Thymus (tissue), 11 donors: ENCODE measurements at regions not wholly inside any gene's neighbourhood (a gene's known extent, or its start where the extent isn't known, plus 50 kb on each side); places are given as distances from the start of the nearest gene placed in this dataset.

ENCODE experiments used
- DNase-seq, 9 donors: peaks; one replicate each; pipeline ENCODE4 v3.0.0-alpha.2; 2013; ENCODE audit warnings: low spot score in 9 of 9, low read depth in 6 of 9, missing footprints in 1 of 9
- H3K27ac ChIP-seq, 2 donors: one replicate each; pipeline ENCODE4 v1.5.1; 2013; ENCODE audit warnings: control low read depth in 1 of 2, low read depth in 1 of 2, low read length in 1 of 2, mild to moderate bottlenecking in 1 of 2, moderate library complexity in 1 of 2
- H3K27me3 ChIP-seq, 2 donors: one replicate each; pipeline ENCODE4 v1.5.1; 2013; ENCODE audit warnings: low read length in 1 of 2; ENCODE audit not compliant: control insufficient read depth in 2 of 2, insufficient read depth in 1 of 2
- H3K36me3 ChIP-seq, 2 donors: one replicate each; pipeline ENCODE4 v1.5.1; 2013; ENCODE audit warnings: low read length in 1 of 2, mild to moderate bottlenecking in 1 of 2, moderate library complexity in 1 of 2; ENCODE audit not compliant: control insufficient read depth in 2 of 2, insufficient read depth in 2 of 2
- H3K4me1 ChIP-seq, 2 donors: one replicate each; pipeline ENCODE4 v1.5.1; 2013; ENCODE audit warnings: low read length in 2 of 2; ENCODE audit not compliant: control insufficient read depth in 2 of 2, insufficient read depth in 2 of 2
- H3K4me3 ChIP-seq, 2 donors: one replicate each; pipeline ENCODE4 v1.5.1; 2013; ENCODE audit warnings: low read length in 2 of 2, control low read depth in 1 of 2, mild to moderate bottlenecking in 1 of 2
- H3K9me3 ChIP-seq, 2 donors: one replicate each; pipeline ENCODE4 v1.5.1; 2013; ENCODE audit warnings: low read length in 1 of 2, mild to moderate bottlenecking in 1 of 2; ENCODE audit not compliant: control insufficient read depth in 2 of 2, insufficient read depth in 1 of 2
- WGBS: extraction: QIAGEN DNeasy Blood & Tissue Kit; methylation state at CpG from one replicate; pipeline ENCODE4 v1.1.7; 2013; 5-methylcytosine and 5-hydroxymethylcytosine counted together
- donor health status: healthy.

GRCh38 chr15:93235926-93236780 is 147.1 kb upstream of the RGMA start:
- H3K27ac ChIP-seq: peak overlapping the region in 1 of 2 donors; percentile 69
- peaks cover 18 to 32% of the 10 kb centered on the region in 2 donors for H3K4me1 ChIP-seq
- peak in 6 of 9 donors; percentile 45 to 85 (median 60) for DNase-seq

DNA sequence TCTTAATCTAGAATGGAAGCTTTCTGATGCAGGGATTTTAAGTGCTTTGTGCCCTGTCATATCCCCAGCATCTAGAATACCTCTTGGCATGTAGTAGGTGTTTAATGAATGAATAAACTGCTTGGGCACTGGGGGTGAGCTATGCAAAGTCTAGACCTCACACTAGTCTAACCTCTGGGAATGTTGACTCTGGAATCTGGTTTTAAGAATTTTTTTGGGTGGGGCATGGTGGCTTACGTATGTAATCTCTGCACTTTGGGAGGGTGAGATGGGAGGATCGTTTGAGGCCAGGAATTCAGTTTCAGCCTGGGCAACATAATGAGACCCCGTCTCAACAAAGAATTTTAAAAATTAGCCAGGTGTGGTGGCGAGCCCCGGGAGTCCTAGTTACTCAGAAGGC is 146.3 kb upstream of the RGMA start:
- no peaks in the 10 kb centered on the region for H3K36me3 ChIP-seq

More at GRCh38 chr15:93235926-93236780, 147.1 kb upstream of the RGMA start:
- Histone ChIP-seq H3K4me3 (peak overlapping the region; percentile 3 to 22), H3K36me3 (no peaks in the 10 kb centered on the region), H3K9me3 (no peaks in the 10 kb centered on the region), H3K27me3 (no peaks in the 10 kb centered on the region)
- WGBS: 45% methylated on average over 17 of the region's 17 CpGs

GRCh38 chr15:93233710-93234109 is 144.7 kb upstream of the RGMA start:
- Histone ChIP-seq H3K4me3 (no peak overlapping the region), H3K36me3 (no peaks in the 10 kb centered on the region), H3K27me3 (no peaks in the 10 kb centered on the region), H3K27ac (no peak overlapping the region), H3K9me3 (no peaks in the 10 kb centered on the region), H3K4me1 (peaks cover 22 to 37% of the 10 kb centered on the region in 2 donors)
- no peak for DNase-seq
- 97% methylated on average over 4 of the region's 4 CpGs for WGBS

More for the DNA sequence above, 146.3 kb upstream of the RGMA start:
- DNase-seq: no peak
- Histone ChIP-seq H3K4me1 (peaks cover 22 to 37% of the 10 kb centered on the region in 2 donors), H3K4me3 (no peak overlapping the region), H3K27me3 (no peaks in the 10 kb centered on the region), H3K9me3 (no peaks in the 10 kb centered on the region), H3K27ac (no peak overlapping the region)
- 90% methylated on average over 5 of the region's 5 CpGs for WGBS

DNA sequence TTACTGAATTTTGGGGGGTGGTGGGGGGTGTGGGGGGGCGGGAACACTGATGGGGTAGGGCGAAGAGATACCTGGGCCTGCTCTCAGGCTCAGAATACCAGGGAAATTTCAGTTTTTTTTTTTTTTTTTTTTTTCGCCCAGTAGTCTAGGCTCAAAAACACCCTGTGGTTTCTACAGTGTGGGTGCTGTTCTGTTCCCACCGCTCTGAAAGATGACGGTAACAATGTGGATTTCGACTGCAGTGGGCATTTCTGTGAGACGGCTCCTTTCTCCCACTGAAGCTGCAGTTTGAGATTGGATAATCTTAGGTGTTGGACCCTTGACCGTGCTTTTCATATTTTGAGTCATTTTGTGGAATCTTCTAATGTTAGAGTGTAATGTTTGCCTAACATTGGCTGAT is 143.8 kb upstream of the RGMA start:
- H3K4me1 ChIP-seq: peaks cover 22 to 37% of the 10 kb centered on the region in 2 donors
- no peaks in the 10 kb centered on the region for H3K36me3 ChIP-seq
- DNase-seq: peak in 1 of 9 donors; percentile 61
- H3K4me3 ChIP-seq: no peak overlapping the region
- H3K9me3 ChIP-seq: no peaks in the 10 kb centered on the region
- WGBS: 39% methylated on average over 8 of the region's 8 CpGs
- peak overlapping the region in 1 of 2 donors; percentile 52 for H3K27ac ChIP-seq
- no peaks in the 10 kb centered on the region for H3K27me3 ChIP-seq

DNA sequence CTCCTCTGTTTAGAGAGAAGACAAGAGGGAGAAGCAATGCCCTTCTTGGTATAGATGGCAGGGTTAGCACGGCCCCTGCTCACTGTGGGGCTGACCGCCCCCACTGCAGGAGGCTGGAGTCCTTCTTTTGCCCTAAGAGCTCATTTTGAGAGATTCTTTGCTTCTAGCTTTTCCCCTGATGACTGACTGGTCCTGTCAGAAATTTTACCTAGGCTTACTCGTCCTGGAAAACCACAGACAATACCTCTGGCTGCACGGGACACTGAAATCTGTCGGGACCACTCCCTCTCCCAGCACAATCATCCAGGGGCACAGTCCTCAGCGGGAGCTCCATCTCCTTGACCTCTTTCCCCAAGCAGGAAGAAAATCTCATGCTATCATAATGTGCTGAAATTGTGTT is 143.0 kb upstream of the RGMA start:
- Histone ChIP-seq H3K27ac (peak overlapping the region in 1 of 2 donors; percentile 59), H3K9me3 (no peaks in the 10 kb centered on the region), H3K27me3 (no peaks in the 10 kb centered on the region), H3K4me1 (peaks cover 22 to 37% of the 10 kb centered on the region in 2 donors), H3K4me3 (peak overlapping the region in 1 of 2 donors; percentile 14), H3K36me3 (no peaks in the 10 kb centered on the region)
- WGBS: 66% methylated on average over 6 of the region's 6 CpGs
- DNase-seq: no peak

- peak in 5 of 9 donors; percentile 40 to 82 (median 58) for DNase-seq
- Histone ChIP-seq H3K27ac (peak overlapping the region; percentile 13 to 59), H3K4me3 (peak overlapping the region in 1 of 2 donors; percentile 14), H3K9me3 (no peaks in the 10 kb centered on the region), H3K27me3 (no peaks in the 10 kb centered on the region), H3K36me3 (no peaks in the 10 kb centered on the region), H3K4me1 (peaks cover 22 to 34% of the 10 kb centered on the region in 2 donors)
- 10% methylated on average over 2 of the region's 2 CpGs for WGBS
These were observed 142.4 kb upstream of the RGMA start for GRCh38 chr15:93231261-93231925.

GRCh38 chr15:93228546-93228945 is 139.5 kb upstream of the RGMA start:
- Histone ChIP-seq H3K9me3 (no peaks in the 10 kb centered on the region), H3K27ac (no peak overlapping the region), H3K27me3 (no peaks in the 10 kb centered on the region), H3K4me3 (no peak overlapping the region), H3K36me3 (no peaks in the 10 kb centered on the region), H3K4me1 (peaks cover 22 to 24% of the 10 kb centered on the region in 2 donors)
- no peak for DNase-seq
- WGBS: 95% methylated on average over 3 of the region's 3 CpGs

DNA sequence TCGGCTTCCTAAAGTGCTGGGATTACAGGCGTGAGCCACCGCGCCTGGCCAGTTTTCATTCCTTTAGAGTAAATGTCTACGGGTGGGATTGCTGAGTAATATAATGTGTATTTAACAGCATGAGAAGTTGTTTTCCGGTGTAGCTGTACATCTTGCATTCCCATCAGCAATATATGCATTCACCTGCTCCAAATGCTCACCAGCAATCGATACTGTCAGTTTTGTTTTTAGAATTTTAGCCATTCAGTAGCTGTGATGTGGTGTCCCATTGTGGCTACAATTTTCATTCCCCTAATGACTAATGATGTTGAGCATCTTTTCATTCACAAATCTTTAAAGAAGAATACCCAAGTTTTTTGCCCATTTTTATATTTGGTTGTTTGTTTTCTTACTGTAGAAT is 134.8 kb upstream of the RGMA start:
- Histone ChIP-seq H3K27me3 (no peaks in the 10 kb centered on the region), H3K27ac (no peak overlapping the region), H3K4me1 (no peaks in the 10 kb centered on the region), H3K9me3 (no peaks in the 10 kb centered on the region), H3K36me3 (no peaks in the 10 kb centered on the region), H3K4me3 (no peak overlapping the region)
- no peak for DNase-seq
- 94% methylated on average over 7 of the region's 7 CpGs for WGBS

DNA sequence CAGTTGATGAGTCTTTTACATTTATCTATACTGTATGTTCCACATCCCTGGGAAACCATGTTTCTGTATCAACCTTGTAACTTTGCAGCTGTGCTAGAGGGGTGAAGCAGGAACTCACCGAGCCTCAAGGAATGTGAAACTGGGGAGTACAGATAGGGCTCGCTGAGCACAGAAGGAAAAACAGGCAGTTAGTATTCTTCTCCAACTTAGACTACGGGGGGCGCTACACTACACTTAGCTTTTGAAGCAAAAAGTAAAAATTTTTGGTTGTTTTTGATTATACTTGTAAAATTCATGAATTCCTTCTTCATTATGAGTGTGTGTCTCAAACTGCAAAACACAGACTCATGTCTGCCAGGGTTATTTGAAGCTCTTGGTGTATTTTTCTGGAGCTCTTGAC is 132.7 kb upstream of the RGMA start:
- no peak overlapping the region for H3K4me3 ChIP-seq
- H3K9me3 ChIP-seq: no peaks in the 10 kb centered on the region
- H3K4me1 ChIP-seq: no peaks in the 10 kb centered on the region
- H3K36me3 ChIP-seq: no peaks in the 10 kb centered on the region
- peak in 1 of 9 donors; percentile 44 for DNase-seq
- no peak overlapping the region for H3K27ac ChIP-seq
- 68% methylated on average over 4 of the region's 4 CpGs for WGBS
- H3K27me3 ChIP-seq: no peaks in the 10 kb centered on the region
